OCI-LY1 (cell line): ENCODE measurements at regions not wholly inside any gene's neighbourhood (a gene's known extent, or its start where the extent isn't known, plus 50 kb on each side); places are given as distances from the start of the nearest gene placed in this dataset.

Source experiments
- EZH2 ChIP-seq: fragments of 200-600 bp; sonication (generic), shearing (Covaris generic); IDR thresholded peaks from 2 replicates; pipeline ENCODE4 v1.8.0; 2017; ENCODE audit warnings: borderline replicate concordance, mixed run types, mild to moderate bottlenecking, antibody characterized with exemption, low read length, moderate library complexity, mixed read lengths
- TF ChIP-seq, protein P1 (sequence below): fragments of 200-600 bp; sonication (generic), shearing (Covaris generic); IDR thresholded peaks from 2 replicates; pipeline ENCODE4 v1.5.1; 2017; ENCODE audit warnings: mild to moderate bottlenecking, antibody characterized with exemption, low read length, moderate library complexity, mixed read lengths

DNA sequence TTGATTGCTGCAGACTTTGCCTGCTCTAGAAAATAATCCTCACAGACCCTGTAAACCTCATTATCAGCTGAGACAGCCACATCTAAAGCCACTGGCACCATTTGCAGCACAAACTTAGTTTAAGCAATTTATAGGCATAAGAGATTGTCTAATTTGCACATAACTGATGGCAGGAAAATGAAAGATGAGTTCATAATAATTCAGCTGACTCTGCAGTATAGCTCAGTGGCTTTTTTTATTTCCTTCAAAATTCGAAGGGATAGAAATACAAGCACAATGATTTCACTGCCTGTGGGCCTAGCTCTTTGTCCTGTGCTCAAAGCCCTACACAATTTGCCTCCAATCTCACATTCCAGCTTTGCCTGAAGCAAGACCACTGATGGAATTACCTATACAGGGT lies 341.2 kb downstream of the RAD51AP2 start:
- TF ChIP-seq, protein P1, sequence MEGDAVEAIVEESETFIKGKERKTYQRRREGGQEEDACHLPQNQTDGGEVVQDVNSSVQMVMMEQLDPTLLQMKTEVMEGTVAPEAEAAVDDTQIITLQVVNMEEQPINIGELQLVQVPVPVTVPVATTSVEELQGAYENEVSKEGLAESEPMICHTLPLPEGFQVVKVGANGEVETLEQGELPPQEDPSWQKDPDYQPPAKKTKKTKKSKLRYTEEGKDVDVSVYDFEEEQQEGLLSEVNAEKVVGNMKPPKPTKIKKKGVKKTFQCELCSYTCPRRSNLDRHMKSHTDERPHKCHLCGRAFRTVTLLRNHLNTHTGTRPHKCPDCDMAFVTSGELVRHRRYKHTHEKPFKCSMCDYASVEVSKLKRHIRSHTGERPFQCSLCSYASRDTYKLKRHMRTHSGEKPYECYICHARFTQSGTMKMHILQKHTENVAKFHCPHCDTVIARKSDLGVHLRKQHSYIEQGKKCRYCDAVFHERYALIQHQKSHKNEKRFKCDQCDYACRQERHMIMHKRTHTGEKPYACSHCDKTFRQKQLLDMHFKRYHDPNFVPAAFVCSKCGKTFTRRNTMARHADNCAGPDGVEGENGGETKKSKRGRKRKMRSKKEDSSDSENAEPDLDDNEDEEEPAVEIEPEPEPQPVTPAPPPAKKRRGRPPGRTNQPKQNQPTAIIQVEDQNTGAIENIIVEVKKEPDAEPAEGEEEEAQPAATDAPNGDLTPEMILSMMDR, result no peak
- TF ChIP-seq EZH2, result no peak
